ENCODE measurements at regions not wholly inside any gene's neighbourhood (a gene's known extent, or its start where the extent isn't known, plus 50 kb on each side); places are given as distances from the start of the nearest gene placed in this dataset.

DNA sequence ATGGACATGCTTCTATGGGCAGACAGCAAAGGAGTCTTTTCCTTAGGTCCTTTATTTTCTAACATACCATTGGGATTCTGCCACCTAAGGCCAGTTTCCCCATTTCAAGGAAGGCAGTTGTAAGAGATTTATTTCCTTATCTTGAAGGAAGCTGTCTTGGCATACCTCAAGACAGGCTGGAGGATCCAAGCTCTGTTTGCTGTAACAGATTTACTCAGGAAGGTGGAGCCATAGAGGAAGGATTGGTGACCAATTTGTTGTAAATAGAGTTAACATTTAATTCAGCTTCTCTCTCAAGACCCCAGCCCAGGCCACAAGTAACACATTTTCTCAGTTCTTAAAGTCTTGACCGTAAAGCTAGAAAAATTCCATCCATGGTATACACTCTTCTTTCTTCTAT lies 131.6 kb upstream of the TENM3 start:
- TF ChIP-seq, protein P1, sequence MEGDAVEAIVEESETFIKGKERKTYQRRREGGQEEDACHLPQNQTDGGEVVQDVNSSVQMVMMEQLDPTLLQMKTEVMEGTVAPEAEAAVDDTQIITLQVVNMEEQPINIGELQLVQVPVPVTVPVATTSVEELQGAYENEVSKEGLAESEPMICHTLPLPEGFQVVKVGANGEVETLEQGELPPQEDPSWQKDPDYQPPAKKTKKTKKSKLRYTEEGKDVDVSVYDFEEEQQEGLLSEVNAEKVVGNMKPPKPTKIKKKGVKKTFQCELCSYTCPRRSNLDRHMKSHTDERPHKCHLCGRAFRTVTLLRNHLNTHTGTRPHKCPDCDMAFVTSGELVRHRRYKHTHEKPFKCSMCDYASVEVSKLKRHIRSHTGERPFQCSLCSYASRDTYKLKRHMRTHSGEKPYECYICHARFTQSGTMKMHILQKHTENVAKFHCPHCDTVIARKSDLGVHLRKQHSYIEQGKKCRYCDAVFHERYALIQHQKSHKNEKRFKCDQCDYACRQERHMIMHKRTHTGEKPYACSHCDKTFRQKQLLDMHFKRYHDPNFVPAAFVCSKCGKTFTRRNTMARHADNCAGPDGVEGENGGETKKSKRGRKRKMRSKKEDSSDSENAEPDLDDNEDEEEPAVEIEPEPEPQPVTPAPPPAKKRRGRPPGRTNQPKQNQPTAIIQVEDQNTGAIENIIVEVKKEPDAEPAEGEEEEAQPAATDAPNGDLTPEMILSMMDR (IDR thresholded peaks at IDR 0.05), result no peak
- no peak for TF ChIP-seq POLR2A (IDR thresholded peaks at IDR 0.05)
